ENCODE measurements at regions not wholly inside any gene's neighbourhood (a gene's known extent, or its start where the extent isn't known, plus 50 kb on each side); places are given as distances from the start of the nearest gene placed in this dataset.

- TF ChIP-seq CTCF (IDR thresholded peaks at IDR 0.05; ENCODE audit: poor library complexity) (no peak), EZH2 (IDR thresholded peaks at IDR 0.05; ENCODE audit: borderline replicate concordance) (no peak), EZH2phosphoT487 (IDR thresholded peaks at IDR 0.05; ENCODE audit: low read depth, severe bottlenecking, unreplicated experiment) (no peak)
Measured at GRCh38 chr7:79722217-79722616, 268.8 kb upstream of the MAGI2 start.

Data from hepatocyte (in vitro differentiated cells).